H9 (cell line): ENCODE measurements at regions not wholly inside any gene's neighbourhood (a gene's known extent, or its start where the extent isn't known, plus 50 kb on each side); places are given as distances from the start of the nearest gene placed in this dataset.

Experiments used
- DNase-seq: peaks from one replicate; pipeline ENCODE4 v3.0.0-alpha.2; 2017
- H2AFZ ChIP-seq: one replicate; pipeline ENCODE4 v1.6.1; 2013; ENCODE audit warnings: mild to moderate bottlenecking, low read length, control low read depth, moderate library complexity
- H2AK5ac ChIP-seq: 2 replicates; pipeline ENCODE4 v1.6.1; 2013; ENCODE audit warnings: low read length, control low read depth, mixed read lengths; ENCODE audit not compliant: insufficient read length
- H2BK120ac ChIP-seq: one replicate; pipeline ENCODE4 v1.6.1; 2013; ENCODE audit warnings: low read depth, mild to moderate bottlenecking, low read length, control low read depth, inconsistent platforms; ENCODE audit not compliant: poor library complexity, severe bottlenecking
- H2BK12ac ChIP-seq: 2 replicates; pipeline ENCODE4 v1.6.1; 2013; ENCODE audit warnings: low read length, control low read depth, mixed read lengths, low read depth; ENCODE audit not compliant: insufficient read length
- H2BK15ac ChIP-seq: 2 replicates; pipeline ENCODE4 v1.6.1; 2013; ENCODE audit warnings: low read depth, low read length, control low read depth
- H2BK20ac ChIP-seq: one replicate; pipeline ENCODE4 v1.6.1; 2013; ENCODE audit warnings: low read depth, mild to moderate bottlenecking, low read length, control low read depth, inconsistent platforms; ENCODE audit not compliant: poor library complexity, severe bottlenecking
- H2BK5ac ChIP-seq: 2 replicates; pipeline ENCODE4 v1.6.1; 2013; ENCODE audit warnings: low read length, control low read depth, mixed read lengths; ENCODE audit not compliant: insufficient read length
- H3K14ac ChIP-seq: 2 replicates; pipeline ENCODE4 v1.6.1; 2013; ENCODE audit warnings: low read length, control low read depth; ENCODE audit not compliant: insufficient read depth
- H3K18ac ChIP-seq: 2 replicates; pipeline ENCODE4 v1.6.1; 2013; ENCODE audit warnings: low read depth, mild to moderate bottlenecking, mixed read lengths, low read length, control low read depth; ENCODE audit not compliant: insufficient read length
- H3K23ac ChIP-seq: 2 replicates; pipeline ENCODE4 v1.6.1; 2013; ENCODE audit warnings: low read length, control low read depth, mixed read lengths, low read depth; ENCODE audit not compliant: insufficient read length
- H3K23me2 ChIP-seq: 2 replicates; pipeline ENCODE4 v1.6.1; 2013; ENCODE audit warnings: low read depth, mild to moderate bottlenecking, mixed read lengths, low read length, control low read depth; ENCODE audit not compliant: insufficient read length, poor library complexity, severe bottlenecking
- H3K27ac ChIP-seq: 2 replicates; pipeline ENCODE4 v1.5.1; 2013; ENCODE audit warnings: low read length, control low read depth, mixed read lengths, low read depth; ENCODE audit not compliant: insufficient read length
- H3K27me3 ChIP-seq: 2 replicates; pipeline ENCODE4 v1.6.1; 2013; ENCODE audit warnings: low read length, control low read depth, inconsistent platforms; ENCODE audit not compliant: insufficient read depth
- H3K4ac ChIP-seq: 2 replicates; pipeline ENCODE4 v1.6.1; 2013; ENCODE audit warnings: low read depth, mild to moderate bottlenecking, control low read depth, inconsistent platforms, low read length, moderate library complexity
- H3K4me1 ChIP-seq: 2 replicates; pipeline ENCODE4 v1.6.1; 2013; ENCODE audit warnings: low read length, control low read depth, inconsistent platforms; ENCODE audit not compliant: insufficient read depth
- H3K4me2 ChIP-seq: 2 replicates; pipeline ENCODE4 v1.6.1; 2013; ENCODE audit warnings: low read length, control low read depth, mixed read lengths; ENCODE audit not compliant: insufficient read length, insufficient read depth
- H3K56ac ChIP-seq: 2 replicates; pipeline ENCODE4 v1.6.1; 2013; ENCODE audit warnings: low read depth, mild to moderate bottlenecking, mixed read lengths, low read length, control low read depth; ENCODE audit not compliant: insufficient read length
- H3K79me1 ChIP-seq: 2 replicates; pipeline ENCODE4 v1.6.1; 2013; ENCODE audit warnings: low read depth, mild to moderate bottlenecking, moderate library complexity, low read length, control low read depth, inconsistent platforms; ENCODE audit not compliant: insufficient read depth, poor library complexity, severe bottlenecking
- H3K79me2 ChIP-seq: 2 replicates; pipeline ENCODE4 v1.6.1; 2013; ENCODE audit warnings: low read length, control low read depth, inconsistent platforms; ENCODE audit not compliant: insufficient read depth
- H3K9ac ChIP-seq: 2 replicates; pipeline ENCODE4 v1.6.1; 2013; ENCODE audit warnings: low read length, control low read depth, mixed read lengths; ENCODE audit not compliant: insufficient read length; ENCODE audit errors: extremely low read depth
- H3K9me3 ChIP-seq: one replicate; pipeline ENCODE4 v1.6.1; 2013; ENCODE audit warnings: low read depth, low read length, inconsistent platforms; ENCODE audit not compliant: control insufficient read depth
- H3T11ph ChIP-seq: one replicate; pipeline ENCODE4 v1.6.1; 2013; ENCODE audit warnings: mild to moderate bottlenecking, low read length, control low read depth, inconsistent platforms
- H4K20me1 ChIP-seq: one replicate; pipeline ENCODE4 v1.6.1; 2013; ENCODE audit not compliant: control insufficient read depth, insufficient read length, insufficient read depth
- H4K5ac ChIP-seq: 2 replicates; pipeline ENCODE4 v1.6.1; 2013; ENCODE audit warnings: low read depth, mild to moderate bottlenecking, mixed read lengths, low read length, control low read depth; ENCODE audit not compliant: insufficient read length
- H4K8ac ChIP-seq: replicated peaks from 2 replicates; pipeline ENCODE4 v1.6.1; 2013; ENCODE audit warnings: low read length, control low read depth, mixed read lengths, low read depth; ENCODE audit not compliant: insufficient read length
- H4K91ac ChIP-seq: 2 replicates; pipeline ENCODE4 v1.6.1; 2013; ENCODE audit warnings: low read depth, mild to moderate bottlenecking, moderate library complexity, mixed read lengths, low read length, control low read depth; ENCODE audit not compliant: insufficient read length
- H3K27ac Mint-ChIP-seq, 3 experiments: 2 replicates in 2 of 3; 3 replicates in 1 of 3; pipeline ENCODE4 v1.8.0; 2020 to 2021; ENCODE audit warnings: mixed read lengths in 3 of 3, mild to moderate bottlenecking in 1 of 3, moderate library complexity in 1 of 3
- H3K27me3 Mint-ChIP-seq: 2 replicates; pipeline ENCODE4 v1.8.0; 2021; ENCODE audit warnings: low read depth, mild to moderate bottlenecking, moderate library complexity, mixed read lengths
- H3K36me3 Mint-ChIP-seq, 3 experiments: 2 replicates in 2 of 3; 3 replicates in 1 of 3; pipeline ENCODE4 v1.8.0; 2020 to 2021; ENCODE audit warnings: low read depth in 3 of 3, mixed read lengths in 3 of 3; ENCODE audit not compliant: insufficient read depth in 1 of 3
- H3K4me1 Mint-ChIP-seq, 2 experiments: 2 replicates each; pipeline ENCODE4 v1.8.0; 2020; ENCODE audit warnings: mixed read lengths in 2 of 2
- H3K4me3 Mint-ChIP-seq, 2 experiments: 2 replicates in 1 of 2; 3 replicates in 1 of 2; pipeline ENCODE4 v1.8.0; 2020 to 2021; ENCODE audit warnings: mild to moderate bottlenecking in 2 of 2, mixed read lengths in 2 of 2, moderate library complexity in 1 of 2
- H3K9me3 Mint-ChIP-seq, 2 experiments: 2 replicates in 1 of 2; 3 replicates in 1 of 2; pipeline ENCODE4 v1.8.0; 2020; ENCODE audit warnings: mild to moderate bottlenecking in 2 of 2, mixed read lengths in 2 of 2, moderate library complexity in 1 of 2
- whole genome bisulfite sequencing: extraction: QIAGEN DNeasy Blood & Tissue Kit; methylation state at CpG from one replicate; pipeline ENCODE4 v1.1.7; 2013; ENCODE audit warnings: missing lambda C conversion rate, low lambda C conversion rate, mixed read lengths; ENCODE audit not compliant: insufficient read length; ENCODE audit errors: extremely low coverage; 5-methylcytosine and 5-hydroxymethylcytosine counted together
- TF ChIP-seq, protein P1 (sequence below): fragments of 200-600 bp; sonication (generic); conservative IDR thresholded peaks from 3 replicates; pipeline ENCODE4 v1.8.0; 2021; ENCODE audit warnings: antibody characterized with exemption, mild to moderate bottlenecking

DNA sequence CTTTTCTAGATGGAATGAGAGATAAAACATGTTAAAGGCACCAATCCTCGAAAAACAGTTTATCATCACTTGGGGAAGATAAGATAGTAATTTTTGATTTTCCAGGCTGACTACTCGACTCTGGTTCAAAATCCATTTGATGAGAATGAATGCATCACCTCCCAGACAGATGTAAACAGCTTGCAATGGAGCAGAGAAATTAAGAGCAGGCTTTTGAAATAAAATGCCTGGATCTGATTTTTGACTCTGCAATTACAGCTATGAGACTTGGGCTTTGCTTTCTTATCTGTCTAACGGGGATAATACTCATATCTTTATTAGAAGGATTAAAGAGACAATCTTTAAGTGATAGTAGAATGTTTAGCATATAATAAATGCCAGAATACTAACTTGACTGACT is 1148.9 kb downstream of the OLFM4 start:
- Histone ChIP-seq H3K27me3 (no peaks in the 10 kb centered on the region), H2BK15ac (no peak overlapping the region), H3K79me2 (no peaks in the 10 kb centered on the region), H3K56ac (no peak overlapping the region), H3K23ac (no peak overlapping the region), H2AK5ac (no peak overlapping the region), H3K9ac (no peak overlapping the region), H3K14ac (no peak overlapping the region), H3K23me2 (no peaks in the 10 kb centered on the region), H3K9me3 (no peaks in the 10 kb centered on the region), H2BK120ac (no peak overlapping the region), H3K79me1 (no peaks in the 10 kb centered on the region), H4K8ac (no peak overlapping the region), H3K4me2 (no peak overlapping the region), H2BK5ac (no peak overlapping the region), H2AFZ (no peak overlapping the region), H3T11ph (no peak overlapping the region), H4K20me1 (no peaks in the 10 kb centered on the region), H4K91ac (no peak overlapping the region), H4K5ac (no peak overlapping the region), H3K27ac (no peak overlapping the region), H2BK20ac (no peak overlapping the region), H3K4ac (no peak overlapping the region), H2BK12ac (no peak overlapping the region), H3K18ac (no peak overlapping the region), H3K4me1 (no peaks in the 10 kb centered on the region)
- WGBS = no CpG with 5 or more reads among the region's 3 CpGs
- Mint-ChIP-seq H3K27me3 (no peaks in the 10 kb centered on the region), H3K9me3 (peaks cover 3 to 8% of the 10 kb centered on the region in 2 experiments; a peak in 3 of 5 replicates), H3K27ac (no peak overlapping the region), H3K4me3 (no peak overlapping the region), H3K36me3 (peaks cover 0 to 4% (median 3%) of the 10 kb centered on the region in 3 experiments; a peak in 4 of 7 replicates), H3K4me1 (peaks cover 8 to 23% of the 10 kb centered on the region in 2 experiments)
- TF ChIP-seq, protein P1, sequence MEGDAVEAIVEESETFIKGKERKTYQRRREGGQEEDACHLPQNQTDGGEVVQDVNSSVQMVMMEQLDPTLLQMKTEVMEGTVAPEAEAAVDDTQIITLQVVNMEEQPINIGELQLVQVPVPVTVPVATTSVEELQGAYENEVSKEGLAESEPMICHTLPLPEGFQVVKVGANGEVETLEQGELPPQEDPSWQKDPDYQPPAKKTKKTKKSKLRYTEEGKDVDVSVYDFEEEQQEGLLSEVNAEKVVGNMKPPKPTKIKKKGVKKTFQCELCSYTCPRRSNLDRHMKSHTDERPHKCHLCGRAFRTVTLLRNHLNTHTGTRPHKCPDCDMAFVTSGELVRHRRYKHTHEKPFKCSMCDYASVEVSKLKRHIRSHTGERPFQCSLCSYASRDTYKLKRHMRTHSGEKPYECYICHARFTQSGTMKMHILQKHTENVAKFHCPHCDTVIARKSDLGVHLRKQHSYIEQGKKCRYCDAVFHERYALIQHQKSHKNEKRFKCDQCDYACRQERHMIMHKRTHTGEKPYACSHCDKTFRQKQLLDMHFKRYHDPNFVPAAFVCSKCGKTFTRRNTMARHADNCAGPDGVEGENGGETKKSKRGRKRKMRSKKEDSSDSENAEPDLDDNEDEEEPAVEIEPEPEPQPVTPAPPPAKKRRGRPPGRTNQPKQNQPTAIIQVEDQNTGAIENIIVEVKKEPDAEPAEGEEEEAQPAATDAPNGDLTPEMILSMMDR = no peak
- no peak for DNase-seq
